SK-N-SH (cell line): ENCODE measurements at regions not wholly inside any gene's neighbourhood (a gene's known extent, or its start where the extent isn't known, plus 50 kb on each side); places are given as distances from the start of the nearest gene placed in this dataset.
A peak's percentile ranks its signal among the peaks of the same experiment; 100 is the strongest.

Source experiments
- CTCF ChIA-PET: fragments of 300-600, 350-600 bp; formaldehyde crosslinking; extraction: SDS; loops from one replicate; lab custom pipeline; 2021; lab: Yijun Ruan, JAX
- POLR2A ChIA-PET: fragments of 350-600 bp; sonication (Branson Sonifier 250); formaldehyde crosslinking; extraction: SDS; loops from one replicate; lab custom pipeline; 2020; ENCODE audit warnings: antibody characterized with exemption, inconsistent platforms; lab: Yijun Ruan, JAX
- DNase-seq: peaks from one replicate; pipeline ENCODE4 v3.0.0; 2012
- H2AFZ ChIP-seq: fragments of 200-600 bp; sonication (generic); 2 replicates; pipeline ENCODE4 v1.8.1; 2016; ENCODE audit warnings: antibody characterized with exemption, mild to moderate bottlenecking, low read depth
- H3F3A ChIP-seq: fragments of 200-600 bp; sonication (generic); replicated peaks from 2 replicates; pipeline ENCODE3; 2016; ENCODE audit warnings: antibody characterized with exemption, mild to moderate bottlenecking; ENCODE audit not compliant: insufficient read depth
- H3K27ac ChIP-seq, 2 experiments: fragments of 200-500 bp in 1 of 2; fragments of 200-600 bp in 1 of 2; sonication (Bioruptor generic) in 1 of 2; sonication (generic), shearing (Covaris generic) in 1 of 2; 2 replicates each; pipeline versions ENCODE4 v1.5.1 to v1.6.1; 2014 to 2016; ENCODE audit warnings: low read depth in 2 of 2, inconsistent platforms in 1 of 2, low read length in 1 of 2, mild to moderate bottlenecking in 1 of 2, mixed read lengths in 1 of 2
- H3K27me3 ChIP-seq: fragments of 200-600 bp; sonication (generic), shearing (Covaris generic); 2 replicates; pipeline ENCODE4 v1.6.1; 2016; ENCODE audit warnings: mixed run types; ENCODE audit not compliant: insufficient read depth
- H3K36me3 ChIP-seq, 2 experiments: fragments of 200-500 bp in 1 of 2; fragments of 200-600 bp in 1 of 2; sonication (Bioruptor generic) in 1 of 2; sonication (generic) in 1 of 2; replicated peaks in 1 of 2; 2 replicates each; pipeline versions ENCODE3 to v1.5.1; 2014 to 2016; ENCODE audit warnings: low read length in 1 of 2, mild to moderate bottlenecking in 1 of 2; ENCODE audit not compliant: insufficient read depth in 2 of 2, control insufficient read depth in 1 of 2
- H3K4me1 ChIP-seq, 2 experiments: fragments of 200-500 bp in 1 of 2; fragments of 200-600 bp in 1 of 2; sonication (Bioruptor generic) in 1 of 2; sonication (generic), shearing (Covaris generic) in 1 of 2; 2 replicates each; pipeline versions ENCODE4 v1.5.1 to v1.6.1; 2014 to 2016; ENCODE audit warnings: low read depth in 1 of 2, low read length in 1 of 2, mixed run types in 1 of 2; ENCODE audit not compliant: insufficient read depth in 2 of 2, control insufficient read depth in 1 of 2
- H3K4me2 ChIP-seq: fragments of 200-600 bp; sonication (generic), shearing (Covaris generic); 2 replicates; pipeline ENCODE4 v1.6.1; 2017; ENCODE audit warnings: mixed run types
- H3K4me3 ChIP-seq, 2 experiments: fragments of 200-500 bp in 1 of 2; fragments of 200-600 bp in 1 of 2; sonication (Bioruptor generic) in 1 of 2; sonication (generic), shearing (Covaris generic) in 1 of 2; 2 replicates each; pipeline versions ENCODE4 v1.5.1 to v1.8.1; 2014 to 2016; ENCODE audit warnings: low read depth in 2 of 2, inconsistent platforms in 1 of 2, low read length in 1 of 2, mild to moderate bottlenecking in 1 of 2, mixed read lengths in 1 of 2, moderate library complexity in 1 of 2
- H3K79me2 ChIP-seq: fragments of 200-600 bp; sonication (generic); 2 replicates; pipeline ENCODE4 v1.8.1; 2017; ENCODE audit warnings: mild to moderate bottlenecking; ENCODE audit not compliant: insufficient read depth
- H3K9ac ChIP-seq: fragments of 200-600 bp; sonication (generic); 2 replicates; pipeline ENCODE4 v1.6.1; 2017; ENCODE audit warnings: mixed run types
- H3K9me2 ChIP-seq: fragments of 200-600 bp; sonication (generic); 2 replicates; pipeline ENCODE4 v1.6.1; 2017; ENCODE audit warnings: mixed run types
- H3K9me3 ChIP-seq: fragments of 200-600 bp; sonication (generic); 2 replicates; pipeline ENCODE4 v1.6.1; 2017; ENCODE audit warnings: mixed run types, mild to moderate bottlenecking, moderate library complexity
- H4K20me1 ChIP-seq: fragments of 200-600 bp; sonication (generic); 2 replicates; pipeline ENCODE4 v1.6.1; 2017; ENCODE audit warnings: mild to moderate bottlenecking, mixed run types; ENCODE audit not compliant: insufficient read depth
- CHD2 ChIP-seq: fragments of 150-350 bp; IDR thresholded peaks from 2 replicates; pipeline ENCODE4 v1.6.1; 2018; ENCODE audit warnings: low read length; ENCODE audit not compliant: partially characterized antibody
- EP300 ChIP-seq, 2 experiments: IDR thresholded peaks; 2 replicates each; pipeline versions ENCODE4 v1.4.0 to v1.6.1; 2012; ENCODE audit warnings: borderline replicate concordance in 1 of 2, low read depth in 1 of 2, low read length in 1 of 2
- EZH2phosphoT487 ChIP-seq: fragments of 200-600 bp; sonication (generic); IDR thresholded peaks from 2 replicates; pipeline ENCODE4 v1.6.1; 2017; ENCODE audit warnings: low read depth, mixed run types, mild to moderate bottlenecking, antibody characterized with exemption, moderate library complexity, borderline replicate concordance
- FOSL2 ChIP-seq: IDR thresholded peaks from 2 replicates; pipeline ENCODE4 v1.4.0; 2012; ENCODE audit warnings: low read depth, mild to moderate bottlenecking, moderate library complexity, borderline replicate concordance
- FOXJ3 ChIP-seq: sonication (generic); formaldehyde crosslinking; IDR thresholded peaks from 2 replicates; pipeline ENCODE4 v1.5.1; 2020; ENCODE audit warnings: mild to moderate bottlenecking, missing genetic modification reagents
- FOXM1 ChIP-seq: IDR thresholded peaks from 2 replicates; pipeline ENCODE4 v1.4.0; 2012; ENCODE audit warnings: low read depth, mild to moderate bottlenecking
- JUND ChIP-seq: IDR thresholded peaks from 2 replicates; pipeline ENCODE4 v1.4.0; 2012
- MAX ChIP-seq: IDR thresholded peaks from 2 replicates; pipeline ENCODE4 v1.4.0; 2012; ENCODE audit warnings: low read depth
- MEF2A ChIP-seq: IDR thresholded peaks from 2 replicates; pipeline ENCODE4 v1.4.0; 2012; ENCODE audit warnings: low read depth, borderline replicate concordance
- MXI1 ChIP-seq: IDR thresholded peaks from 2 replicates; pipeline ENCODE4 v1.6.1; 2012; ENCODE audit warnings: mild to moderate bottlenecking, low read depth, low read length, improper control_type of control experiment
- NFIC ChIP-seq: IDR thresholded peaks from 2 replicates; pipeline ENCODE4 v1.4.0; 2012; ENCODE audit warnings: borderline replicate concordance
- POLR2AphosphoS5 ChIP-seq: IDR thresholded peaks from 2 replicates; pipeline ENCODE4 v1.6.1; 2012; ENCODE audit warnings: low read depth, low read length
- RAD21 ChIP-seq: IDR thresholded peaks from 2 replicates; pipeline ENCODE4 v1.6.1; 2012; ENCODE audit warnings: mild to moderate bottlenecking, low read length
- RFX5 ChIP-seq: IDR thresholded peaks from 2 replicates; pipeline ENCODE4 v1.6.1; 2012; ENCODE audit warnings: mild to moderate bottlenecking, improper control_type of control experiment, low read length
- SIN3A ChIP-seq: IDR thresholded peaks from 2 replicates; pipeline ENCODE4 v1.6.1; 2012; ENCODE audit warnings: low read depth, mild to moderate bottlenecking, low read length, moderate library complexity, borderline replicate concordance
- TAF1 ChIP-seq: IDR thresholded peaks from 2 replicates; pipeline ENCODE4 v1.6.1; 2012; ENCODE audit warnings: low read depth, mild to moderate bottlenecking, low read length, moderate library complexity, borderline replicate concordance
- TEAD4 ChIP-seq: IDR thresholded peaks from 2 replicates; pipeline ENCODE4 v1.4.0; 2012; ENCODE audit warnings: mild to moderate bottlenecking, borderline replicate concordance; ENCODE audit not compliant: insufficient read depth
- USF1 ChIP-seq: IDR thresholded peaks from 2 replicates; pipeline ENCODE4 v1.4.0; 2012; ENCODE audit warnings: low read depth, borderline replicate concordance
- USF2 ChIP-seq: fragments of 150-350 bp; IDR thresholded peaks from 2 replicates; pipeline ENCODE4 v1.6.1; 2017; ENCODE audit warnings: antibody characterized with exemption, low read length, low read depth, borderline replicate concordance
- WGBS: methylation state at CpG from one replicate; pipeline ENCODE4 v1.1.6; 2017; ENCODE audit warnings: low lambda C conversion rate; 5-methylcytosine and 5-hydroxymethylcytosine counted together
- TF ChIP-seq, protein P1 (sequence below): fragments of 150-350 bp; IDR thresholded peaks from 2 replicates; pipeline ENCODE4 v1.6.1; 2016; ENCODE audit warnings: mild to moderate bottlenecking, low read depth, low read length

GRCh38 chr2:191499874-191500565 lies 177.9 kb upstream of the NABP1 start (continued):
- TF ChIP-seq USF2 (no peak), CHD2 (peak; percentile 34), NFIC (peak; percentile 66; the same call in 1 of the 2 replicates), RAD21 (peak; percentile 37; the same call in 1 of the 2 replicates), JUND (no peak), TAF1 (no peak), FOXM1 (no peak), SIN3A (no peak), FOXJ3 (CRISPR knock-in tag) (no peak)
- TF ChIP-seq, protein P1, sequence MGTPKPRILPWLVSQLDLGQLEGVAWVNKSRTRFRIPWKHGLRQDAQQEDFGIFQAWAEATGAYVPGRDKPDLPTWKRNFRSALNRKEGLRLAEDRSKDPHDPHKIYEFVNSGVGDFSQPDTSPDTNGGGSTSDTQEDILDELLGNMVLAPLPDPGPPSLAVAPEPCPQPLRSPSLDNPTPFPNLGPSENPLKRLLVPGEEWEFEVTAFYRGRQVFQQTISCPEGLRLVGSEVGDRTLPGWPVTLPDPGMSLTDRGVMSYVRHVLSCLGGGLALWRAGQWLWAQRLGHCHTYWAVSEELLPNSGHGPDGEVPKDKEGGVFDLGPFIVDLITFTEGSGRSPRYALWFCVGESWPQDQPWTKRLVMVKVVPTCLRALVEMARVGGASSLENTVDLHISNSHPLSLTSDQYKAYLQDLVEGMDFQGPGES: no peak

- H3K9me3 ChIP-seq: no peaks in the 10 kb centered on the region
- H3K79me2 ChIP-seq: no peaks in the 10 kb centered on the region
- CTCF ChIA-PET: interaction anchor here (0.7 to 10.4 kb wide), 52 partner anchors 10 to 460 kb away, joined by 3 to 68 read pairs (median 8); partner anchors contain the start of gene MYO1B
- H2AFZ ChIP-seq: no peak overlapping the region
- H3K9ac ChIP-seq: no peak overlapping the region
- TF ChIP-seq USF1 (no peak), FOSL2 (no peak), MEF2A (no peak), MXI1 (peak; percentile 4; the same call in 1 of the 2 replicates), EP300 (IDR thresholded peaks at IDR 0.05; ENCODE audit: borderline replicate concordance in 1 of 2, low read depth in 1 of 2, low read length in 1 of 2) (peak in 1 of 2 experiments; percentile 27; a peak in 2 of 4 replicates), SIN3A (no peak), TEAD4 (no peak), RFX5 (no peak), MAX (no peak), POLR2AphosphoS5 (no peak), EZH2phosphoT487 (no peak)
- no peaks in the 10 kb centered on the region for H3K27me3 ChIP-seq
- H3K9me2 ChIP-seq: no peaks in the 10 kb centered on the region
- no peaks in the 10 kb centered on the region for H3F3A ChIP-seq
- no peaks in the 10 kb centered on the region for H3K36me3 ChIP-seq
- POLR2A ChIA-PET: interaction anchor here (1.2 to 3.5 kb wide), 3 partner anchors 22 to 256 kb away, joined by 3 to 27 read pairs (median 17); partner anchors contain the start of gene MYO1B
- H3K4me2 ChIP-seq: peak overlapping the region; percentile 19; the same call in 1 of the 2 replicates
- H3K4me1 ChIP-seq: peaks cover 6 to 32% of the 10 kb centered on the region in 2 experiments; a peak in 2 of 4 replicates
- peak; percentile 30 for DNase-seq
- no peaks in the 10 kb centered on the region for H4K20me1 ChIP-seq
- WGBS: 69% methylated on average over 1 of the region's 1 CpG
- H3K4me3 ChIP-seq: no peak overlapping the region
- H3K27ac ChIP-seq: peak overlapping the region; percentile 18 to 97; a peak in 3 of 4 replicates
Measured at GRCh38 chr2:191500566-191500883, 177.4 kb upstream of the NABP1 start.
